CD14-positive monocyte (primary cell): ENCODE measurements at regions not wholly inside any gene's neighbourhood (a gene's known extent, or its start where the extent isn't known, plus 50 kb on each side); places are given as distances from the start of the nearest gene placed in this dataset.
"Not testable (repeated sequence)": the region's sequence is repeated elsewhere in the genome, so short reads cannot be mapped to it uniquely, and the experiment has no call there.

Source experiments
- DNase-seq, 3 donors: peaks; one replicate each; pipeline ENCODE4 v3.0.0-alpha.2; 2011 to 2022
- H2AFZ ChIP-seq: 2 replicates; pipeline ENCODE4 v1.6.0; 2012; ENCODE audit warnings: mild to moderate bottlenecking, low read depth, low read length, inconsistent platforms; ENCODE audit not compliant: insufficient read depth, poor library complexity, severe bottlenecking
- H3K27ac ChIP-seq, 2 donors: 1 replicate in 1 of 2; 2 replicates in 1 of 2; pipeline ENCODE4 v1.5.1; 2012 to 2013; ENCODE audit warnings: low read length in 2 of 2, control low read depth in 1 of 2, inconsistent platforms in 1 of 2, low read depth in 1 of 2, mild to moderate bottlenecking in 1 of 2
- H3K27me3 ChIP-seq, 2 donors: one replicate each; pipeline versions ENCODE4 v1.6.0 to v1.6.1; 2011 to 2013; ENCODE audit warnings: low read length in 2 of 2; ENCODE audit not compliant: control insufficient read depth in 2 of 2, insufficient read depth in 2 of 2
- H3K36me3 ChIP-seq, 2 donors: replicated peaks in 1 of 2; 1 replicate in 1 of 2; 2 replicates in 1 of 2; pipeline versions ENCODE4 v1.5.1 to v1.6.1; 2012 to 2013; ENCODE audit warnings: low read length in 2 of 2, control low read depth in 1 of 2, inconsistent platforms in 1 of 2, mild to moderate bottlenecking in 1 of 2; ENCODE audit not compliant: insufficient read depth in 2 of 2, control insufficient read depth in 1 of 2
- H3K4me1 ChIP-seq, 2 donors: 1 replicate in 1 of 2; 2 replicates in 1 of 2; pipeline versions ENCODE4 v1.5.1 to v1.6.1; 2012 to 2013; ENCODE audit warnings: low read length in 2 of 2, control low read depth in 1 of 2, inconsistent platforms in 1 of 2, mild to moderate bottlenecking in 1 of 2, moderate library complexity in 1 of 2; ENCODE audit not compliant: insufficient read depth in 2 of 2, control insufficient read depth in 1 of 2
- H3K4me2 ChIP-seq: replicated peaks from 2 replicates; pipeline ENCODE3; 2012; ENCODE audit warnings: low read length, moderate library complexity, mild to moderate bottlenecking; ENCODE audit not compliant: poor library complexity, severe bottlenecking; ENCODE audit errors: extremely low read depth
- H3K4me3 ChIP-seq, 3 experiments: fragments of 200-600 bp in 1 of 3; sonication (generic) in 1 of 3; replicated peaks in 1 of 3; 1 replicate in 2 of 3; 2 replicates in 1 of 3; pipeline ENCODE4 v1.5.1; 2011 to 2013; ENCODE audit warnings: low read length in 3 of 3, mild to moderate bottlenecking in 3 of 3, control low read depth in 2 of 3, low read depth in 2 of 3, inconsistent platforms in 1 of 3, moderate library complexity in 1 of 3
- H3K79me2 ChIP-seq: 2 replicates; pipeline ENCODE4 v1.6.0; 2012; ENCODE audit warnings: mild to moderate bottlenecking, control low read depth, inconsistent platforms, low read length, moderate library complexity; ENCODE audit not compliant: insufficient read depth
- H3K9ac ChIP-seq: 2 replicates; pipeline ENCODE4 v1.6.0; 2017; ENCODE audit warnings: low read length, mild to moderate bottlenecking; ENCODE audit not compliant: insufficient read depth, poor library complexity, severe bottlenecking
- H3K9me3 ChIP-seq, 2 donors: replicated peaks in 1 of 2; 1 replicate in 1 of 2; 2 replicates in 1 of 2; pipeline versions ENCODE4 v1.5.1 to v1.6.1; 2012 to 2013; ENCODE audit warnings: low read length in 2 of 2, control low read depth in 1 of 2; ENCODE audit not compliant: control insufficient read depth in 1 of 2, insufficient read depth in 1 of 2
- H4K20me1 ChIP-seq: 2 replicates; pipeline ENCODE4 v1.6.0; 2012; ENCODE audit warnings: mild to moderate bottlenecking, low read length, control low read depth, moderate library complexity; ENCODE audit not compliant: insufficient read depth
- H3K27ac Mint-ChIP-seq, 7 donors: one replicate each; pipeline ENCODE4 v1.8.0; 2020; ENCODE audit warnings: mild to moderate bottlenecking in 7 of 7, mixed read lengths in 7 of 7, moderate library complexity in 6 of 7, inconsistent platforms in 2 of 7
- H3K27me3 Mint-ChIP-seq, 3 donors: one replicate each; pipeline ENCODE4 v1.8.0; 2021 to 2022; ENCODE audit warnings: low read depth in 3 of 3, mild to moderate bottlenecking in 3 of 3, mixed read lengths in 3 of 3, moderate library complexity in 3 of 3, inconsistent platforms in 1 of 3
- H3K36me3 Mint-ChIP-seq, 2 donors: one replicate each; pipeline ENCODE4 v1.8.0; 2020; ENCODE audit warnings: mixed read lengths in 2 of 2, inconsistent platforms in 1 of 2, mild to moderate bottlenecking in 1 of 2
- H3K4me1 Mint-ChIP-seq: one replicate; pipeline ENCODE4 v1.8.0; 2020; ENCODE audit warnings: mild to moderate bottlenecking, mixed read lengths
- H3K4me3 Mint-ChIP-seq, 2 donors: one replicate each; pipeline ENCODE4 v1.8.0; 2020; ENCODE audit warnings: mild to moderate bottlenecking in 2 of 2, mixed read lengths in 2 of 2, moderate library complexity in 1 of 2
- H3K9me3 Mint-ChIP-seq, 7 donors: one replicate each; pipeline ENCODE4 v1.8.0; 2020 to 2022; ENCODE audit warnings: mixed read lengths in 7 of 7, mild to moderate bottlenecking in 6 of 7, moderate library complexity in 6 of 7, inconsistent platforms in 2 of 7
- WGBS: methylation state at CpG from one replicate; pipeline ENCODE4 v1.1.5; 2013; ENCODE audit warnings: missing lambda C conversion rate; ENCODE audit not compliant: insufficient coverage; 5-methylcytosine and 5-hydroxymethylcytosine counted together
- intact Hi-C, 2 donors: fragments of 100-400 bp; cut with micrococcal nuclease; formaldehyde crosslinking; loops; one replicate each; pipeline versions ENCODE4 v1.15.0 to v1.15.1; 2023

DNA sequence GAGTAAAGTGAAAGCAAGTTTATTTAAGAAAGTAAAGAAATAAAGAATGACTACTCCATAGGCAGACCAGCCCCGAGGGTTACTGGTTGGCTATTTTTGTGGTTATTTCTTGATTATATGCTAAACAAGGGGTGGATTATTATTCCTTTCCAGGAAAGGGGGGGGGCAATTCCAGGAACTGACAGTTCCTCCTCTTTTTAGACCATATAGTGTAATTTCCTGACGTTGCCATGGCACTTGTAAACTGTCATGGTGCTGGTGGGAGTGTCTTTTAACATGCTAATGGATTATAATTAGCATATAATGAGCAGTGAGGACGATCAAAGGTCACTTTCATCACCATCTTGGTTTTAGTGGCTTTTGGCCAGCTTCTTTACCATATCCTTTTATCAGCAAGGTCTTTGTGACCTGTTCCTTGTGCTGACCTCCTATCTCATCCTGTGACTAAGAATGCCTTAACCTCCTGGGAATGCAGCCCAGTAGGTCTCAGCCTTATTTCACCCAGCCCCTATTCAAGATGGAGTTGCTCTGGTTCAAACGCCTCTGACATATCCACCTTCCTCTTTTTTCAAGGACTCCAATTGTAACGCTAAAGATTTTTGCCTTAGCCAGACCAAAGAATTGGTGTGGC is 104.1 kb downstream of the FAM72C start:
- H3K4me2 ChIP-seq, H3K4me3 ChIP-seq, intact Hi-C loops, H2AFZ ChIP-seq, H3K36me3 Mint-ChIP-seq, H4K20me1 ChIP-seq, H3K9me3 ChIP-seq, H3K27ac Mint-ChIP-seq, H3K9ac ChIP-seq, H3K9me3 Mint-ChIP-seq, H3K27ac ChIP-seq, H3K27me3 ChIP-seq, H3K36me3 ChIP-seq, H3K27me3 Mint-ChIP-seq, DNase-seq, H3K79me2 ChIP-seq: not testable (repeated sequence)
- WGBS: no CpG with 5 or more reads among the region's 5 CpGs
- peak overlapping the region in 1 of 2 donors; percentile 30 for H3K4me3 Mint-ChIP-seq
- H3K4me1 Mint-ChIP-seq: peaks cover 10% of the 10 kb centered on the region
- peaks cover 6 to 10% of the 10 kb centered on the region in 2 donors for H3K4me1 ChIP-seq

DNA sequence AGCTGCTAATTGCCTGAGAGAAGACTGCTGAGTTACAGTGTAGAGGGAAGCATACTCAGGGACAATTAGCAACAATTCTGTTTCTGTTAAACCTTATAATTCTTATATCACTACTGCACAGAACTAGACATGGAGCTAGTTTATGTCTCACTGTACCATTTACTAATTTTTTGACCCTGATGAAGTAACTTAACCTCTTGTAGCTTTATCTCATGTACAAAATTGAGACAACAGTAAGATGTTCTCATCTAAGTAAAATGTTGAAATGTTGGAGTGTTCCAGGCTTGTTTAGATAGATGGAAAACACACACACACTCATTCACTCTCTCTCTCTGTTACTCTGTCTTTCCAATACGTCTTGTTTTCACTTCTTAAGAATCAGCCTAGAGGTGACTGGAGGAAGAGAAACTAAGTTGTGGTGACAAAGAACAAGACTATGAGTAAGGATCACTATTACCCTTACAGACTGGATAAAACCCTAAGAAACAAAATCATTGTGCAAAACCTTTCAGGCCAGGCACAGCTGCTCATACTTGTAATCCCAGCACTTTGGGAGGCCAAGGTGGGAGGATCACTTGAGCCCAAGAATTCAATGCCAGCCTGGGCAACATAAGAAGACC is 107.8 kb downstream of the FAM72C start:
- not testable (repeated sequence) for H3K4me3 Mint-ChIP-seq

DNA sequence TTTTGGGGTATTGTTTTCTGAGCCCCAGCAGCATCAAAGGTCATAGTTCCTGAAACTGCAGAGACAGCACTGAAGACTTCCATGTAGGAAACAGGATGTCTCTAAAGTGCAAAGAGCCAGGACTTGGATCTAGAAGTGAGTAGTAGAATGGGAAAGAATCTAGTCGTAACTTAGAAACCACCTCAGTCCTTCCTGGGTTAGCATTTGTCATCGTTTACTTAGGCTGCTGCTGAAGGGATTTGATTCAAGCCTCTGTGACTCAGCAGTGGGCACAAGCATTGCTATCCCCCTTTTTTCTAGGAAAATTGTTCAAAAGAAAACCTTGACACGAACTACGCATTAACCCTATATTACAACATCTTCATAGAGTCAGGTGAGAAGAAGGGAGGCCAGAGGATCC is 109.1 kb downstream of the FAM72C start:
- H4K20me1 ChIP-seq, H3K27ac ChIP-seq, H3K9me3 ChIP-seq, H3K4me3 ChIP-seq, H3K4me3 Mint-ChIP-seq, intact Hi-C loops, H3K27me3 Mint-ChIP-seq, H3K9me3 Mint-ChIP-seq, H3K4me2 ChIP-seq, H3K36me3 ChIP-seq, H2AFZ ChIP-seq, H3K79me2 ChIP-seq, H3K9ac ChIP-seq, H3K27me3 ChIP-seq, H3K36me3 Mint-ChIP-seq: not testable (repeated sequence)
- peaks cover 15 to 19% of the 10 kb centered on the region in 2 donors for H3K4me1 ChIP-seq
- Mint-ChIP-seq H3K27ac (peak overlapping the region in 1 of 7 donors; percentile 55), H3K4me1 (peaks cover 20% of the 10 kb centered on the region)
- no CpG with 5 or more reads among the region's 4 CpGs for WGBS
- peak in 2 of 3 donors; percentile 9 to 11 for DNase-seq

More for the DNA sequence above, 107.8 kb downstream of the FAM72C start:
- H3K36me3 Mint-ChIP-seq, H2AFZ ChIP-seq, H3K9me3 Mint-ChIP-seq, H3K27me3 Mint-ChIP-seq, H3K27ac Mint-ChIP-seq, H3K36me3 ChIP-seq, H3K9me3 ChIP-seq, H3K79me2 ChIP-seq, H3K4me3 ChIP-seq, intact Hi-C loops, H3K27ac ChIP-seq, H3K9ac ChIP-seq, H3K4me2 ChIP-seq, H3K27me3 ChIP-seq, H4K20me1 ChIP-seq: not testable (repeated sequence)
- H3K4me1 ChIP-seq: peaks cover 16 to 19% of the 10 kb centered on the region in 2 donors
- no CpG with 5 or more reads among the region's 1 CpG for WGBS
- peaks cover 19% of the 10 kb centered on the region for H3K4me1 Mint-ChIP-seq
- peak in 1 of 3 donors; percentile 11 for DNase-seq

DNA sequence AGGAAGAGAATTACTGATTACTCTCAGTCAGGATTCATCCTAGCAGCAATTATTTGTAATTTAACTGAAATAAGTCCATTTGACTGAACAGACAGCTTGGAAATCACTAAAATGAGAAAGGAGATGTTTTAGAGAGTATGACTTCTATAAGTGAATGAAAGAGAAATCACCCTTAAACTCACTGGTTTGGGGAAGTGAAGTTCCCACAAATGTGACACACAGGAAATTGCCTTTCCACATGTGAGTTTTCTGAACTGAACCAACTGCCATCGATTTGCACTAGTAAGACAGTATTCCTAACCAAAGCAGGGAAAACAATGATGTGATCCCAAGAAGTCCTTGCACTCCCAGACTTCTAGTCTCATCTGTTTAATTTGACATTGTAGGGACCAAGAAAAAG is 110.5 kb downstream of the FAM72C start:
- H3K4me3 ChIP-seq, H3K27ac ChIP-seq, H4K20me1 ChIP-seq, H3K4me3 Mint-ChIP-seq, intact Hi-C loops, H3K79me2 ChIP-seq, H3K27me3 Mint-ChIP-seq, DNase-seq, H3K9me3 ChIP-seq, H3K36me3 ChIP-seq, H3K9ac ChIP-seq, H3K9me3 Mint-ChIP-seq, H3K4me2 ChIP-seq, H3K36me3 Mint-ChIP-seq, H2AFZ ChIP-seq, H3K27me3 ChIP-seq: not testable (repeated sequence)
- Mint-ChIP-seq H3K27ac (peak overlapping the region; percentile 78 to 94 (median 88)), H3K4me1 (peaks cover 21% of the 10 kb centered on the region)
- WGBS: no CpG with 5 or more reads among the region's 1 CpG
- H3K4me1 ChIP-seq: peaks cover 12 to 17% of the 10 kb centered on the region in 2 donors
